ENCODE measurements at regions not wholly inside any gene's neighbourhood (a gene's known extent, or its start where the extent isn't known, plus 50 kb on each side); places are given as distances from the start of the nearest gene placed in this dataset.

DNA sequence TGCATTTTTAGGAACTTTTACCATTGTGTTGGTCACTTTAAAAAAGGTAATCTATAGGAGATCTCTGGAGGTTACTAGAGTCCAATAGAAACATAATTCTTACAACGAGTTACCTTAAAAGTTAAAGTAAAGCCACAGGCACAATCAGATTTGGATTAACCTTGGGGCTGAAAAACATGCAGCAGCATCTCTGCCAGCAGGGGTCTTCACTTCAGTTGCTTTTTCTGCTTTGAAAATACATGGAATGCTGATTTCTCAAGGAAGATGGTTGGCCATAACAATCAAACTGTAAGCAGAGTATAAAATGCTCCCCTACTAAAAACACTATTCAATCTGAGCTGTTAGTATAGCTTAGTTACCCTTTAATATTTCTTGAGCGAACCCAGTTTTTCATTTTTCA is 1072.3 kb upstream of the PCDH10 start:
- no peak for TF ChIP-seq POLR2AphosphoS5 (IDR thresholded peaks at IDR 0.05; ENCODE audit: low read depth)
- TF ChIP-seq, protein P1, sequence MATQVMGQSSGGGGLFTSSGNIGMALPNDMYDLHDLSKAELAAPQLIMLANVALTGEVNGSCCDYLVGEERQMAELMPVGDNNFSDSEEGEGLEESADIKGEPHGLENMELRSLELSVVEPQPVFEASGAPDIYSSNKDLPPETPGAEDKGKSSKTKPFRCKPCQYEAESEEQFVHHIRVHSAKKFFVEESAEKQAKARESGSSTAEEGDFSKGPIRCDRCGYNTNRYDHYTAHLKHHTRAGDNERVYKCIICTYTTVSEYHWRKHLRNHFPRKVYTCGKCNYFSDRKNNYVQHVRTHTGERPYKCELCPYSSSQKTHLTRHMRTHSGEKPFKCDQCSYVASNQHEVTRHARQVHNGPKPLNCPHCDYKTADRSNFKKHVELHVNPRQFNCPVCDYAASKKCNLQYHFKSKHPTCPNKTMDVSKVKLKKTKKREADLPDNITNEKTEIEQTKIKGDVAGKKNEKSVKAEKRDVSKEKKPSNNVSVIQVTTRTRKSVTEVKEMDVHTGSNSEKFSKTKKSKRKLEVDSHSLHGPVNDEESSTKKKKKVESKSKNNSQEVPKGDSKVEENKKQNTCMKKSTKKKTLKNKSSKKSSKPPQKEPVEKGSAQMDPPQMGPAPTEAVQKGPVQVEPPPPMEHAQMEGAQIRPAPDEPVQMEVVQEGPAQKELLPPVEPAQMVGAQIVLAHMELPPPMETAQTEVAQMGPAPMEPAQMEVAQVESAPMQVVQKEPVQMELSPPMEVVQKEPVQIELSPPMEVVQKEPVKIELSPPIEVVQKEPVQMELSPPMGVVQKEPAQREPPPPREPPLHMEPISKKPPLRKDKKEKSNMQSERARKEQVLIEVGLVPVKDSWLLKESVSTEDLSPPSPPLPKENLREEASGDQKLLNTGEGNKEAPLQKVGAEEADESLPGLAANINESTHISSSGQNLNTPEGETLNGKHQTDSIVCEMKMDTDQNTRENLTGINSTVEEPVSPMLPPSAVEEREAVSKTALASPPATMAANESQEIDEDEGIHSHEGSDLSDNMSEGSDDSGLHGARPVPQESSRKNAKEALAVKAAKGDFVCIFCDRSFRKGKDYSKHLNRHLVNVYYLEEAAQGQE (IDR thresholded peaks at IDR 0.05; ENCODE audit: insufficient replicate concordance, low read depth) = no peak
- TF ChIP-seq, protein P2, sequence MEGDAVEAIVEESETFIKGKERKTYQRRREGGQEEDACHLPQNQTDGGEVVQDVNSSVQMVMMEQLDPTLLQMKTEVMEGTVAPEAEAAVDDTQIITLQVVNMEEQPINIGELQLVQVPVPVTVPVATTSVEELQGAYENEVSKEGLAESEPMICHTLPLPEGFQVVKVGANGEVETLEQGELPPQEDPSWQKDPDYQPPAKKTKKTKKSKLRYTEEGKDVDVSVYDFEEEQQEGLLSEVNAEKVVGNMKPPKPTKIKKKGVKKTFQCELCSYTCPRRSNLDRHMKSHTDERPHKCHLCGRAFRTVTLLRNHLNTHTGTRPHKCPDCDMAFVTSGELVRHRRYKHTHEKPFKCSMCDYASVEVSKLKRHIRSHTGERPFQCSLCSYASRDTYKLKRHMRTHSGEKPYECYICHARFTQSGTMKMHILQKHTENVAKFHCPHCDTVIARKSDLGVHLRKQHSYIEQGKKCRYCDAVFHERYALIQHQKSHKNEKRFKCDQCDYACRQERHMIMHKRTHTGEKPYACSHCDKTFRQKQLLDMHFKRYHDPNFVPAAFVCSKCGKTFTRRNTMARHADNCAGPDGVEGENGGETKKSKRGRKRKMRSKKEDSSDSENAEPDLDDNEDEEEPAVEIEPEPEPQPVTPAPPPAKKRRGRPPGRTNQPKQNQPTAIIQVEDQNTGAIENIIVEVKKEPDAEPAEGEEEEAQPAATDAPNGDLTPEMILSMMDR (IDR thresholded peaks at IDR 0.05; ENCODE audit: insufficient read depth, low read length) = no peak
